ENCODE measurements at regions not wholly inside any gene's neighbourhood (a gene's known extent, or its start where the extent isn't known, plus 50 kb on each side); places are given as distances from the start of the nearest gene placed in this dataset.

- no peak for DNase-seq
- Mint-ChIP-seq H3K9me3 (no peaks in the 10 kb centered on the region), H3K36me3 (ENCODE audit: low read depth) (no peaks in the 10 kb centered on the region), H3K27ac (no peak overlapping the region), H3K4me1 (peaks cover 4% of the 10 kb centered on the region), H3K27me3 (ENCODE audit: low read depth, poor library complexity) (no peaks in the 10 kb centered on the region), H3K4me3 (no peak overlapping the region)
- TF ChIP-seq CTCF (IDR thresholded peaks at IDR 0.05), result no peak
Observed at GRCh38 chr3:102177075-102177755, 257.6 kb upstream of the ZPLD1 start.

GRCh38 chr3:102178817-102179216, 256.0 kb upstream of the ZPLD1 start:
- Mint-ChIP-seq H3K4me1 (peaks cover 4% of the 10 kb centered on the region), H3K27me3 (ENCODE audit: low read depth, poor library complexity) (no peaks in the 10 kb centered on the region), H3K9me3 (no peaks in the 10 kb centered on the region), H3K4me3 (no peak overlapping the region), H3K27ac (no peak overlapping the region), H3K36me3 (ENCODE audit: low read depth) (no peaks in the 10 kb centered on the region)
- no peak for DNase-seq
- no peak for TF ChIP-seq CTCF (IDR thresholded peaks at IDR 0.05)

- H3K27me3 Mint-ChIP-seq (ENCODE audit: low read depth, poor library complexity), result no peaks in the 10 kb centered on the region
- H3K36me3 Mint-ChIP-seq (ENCODE audit: low read depth), result no peaks in the 10 kb centered on the region
- H3K9me3 Mint-ChIP-seq, result no peaks in the 10 kb centered on the region
- H3K4me1 Mint-ChIP-seq, result peaks cover 4% of the 10 kb centered on the region
- no peak overlapping the region for H3K27ac Mint-ChIP-seq
- no peak for DNase-seq
- no peak overlapping the region for H3K4me3 Mint-ChIP-seq
- TF ChIP-seq CTCF (IDR thresholded peaks at IDR 0.05), result no peak
Observed at GRCh38 chr3:102179326-102180177, 255.3 kb upstream of the ZPLD1 start.

GRCh38 chr3:102180280-102180931, 254.4 kb upstream of the ZPLD1 start:
- no peak for TF ChIP-seq CTCF (IDR thresholded peaks at IDR 0.05)
- H3K4me1 Mint-ChIP-seq, result peaks cover 4% of the 10 kb centered on the region
- H3K9me3 Mint-ChIP-seq, result no peaks in the 10 kb centered on the region
- no peaks in the 10 kb centered on the region for H3K36me3 Mint-ChIP-seq (ENCODE audit: low read depth)
- no peak for DNase-seq
- H3K27ac Mint-ChIP-seq, result no peak overlapping the region
- H3K4me3 Mint-ChIP-seq, result no peak overlapping the region
- no peaks in the 10 kb centered on the region for H3K27me3 Mint-ChIP-seq (ENCODE audit: low read depth, poor library complexity)

- no peak overlapping the region for H3K27ac Mint-ChIP-seq
- no peaks in the 10 kb centered on the region for H3K27me3 Mint-ChIP-seq (ENCODE audit: low read depth, poor library complexity)
- no peaks in the 10 kb centered on the region for H3K36me3 Mint-ChIP-seq (ENCODE audit: low read depth)
- DNase-seq, result no peak
- TF ChIP-seq CTCF (IDR thresholded peaks at IDR 0.05), result no peak
- H3K4me3 Mint-ChIP-seq, result no peak overlapping the region
- H3K9me3 Mint-ChIP-seq, result no peaks in the 10 kb centered on the region
- H3K4me1 Mint-ChIP-seq, result peaks cover 4% of the 10 kb centered on the region
Observed at GRCh38 chr3:102181175-102181920, 253.5 kb upstream of the ZPLD1 start.
